Kidney (tissue), 13 donors: ENCODE measurements at regions not wholly inside any gene's neighbourhood (a gene's known extent, or its start where the extent isn't known, plus 50 kb on each side); places are given as distances from the start of the nearest gene placed in this dataset.

Experiments
- DNase-seq, 5 donors: peaks; one replicate each; pipeline ENCODE4 v3.0.0-alpha.2; 2013 to 2020
- FAIRE-seq: peaks from 2 replicates; lab custom pipeline; 2012; peaks lifted over from hg19 to GRCh38; lab: Jason Lieb, UNC
- H3K27ac ChIP-seq, 2 donors: one replicate each; pipeline ENCODE4 v1.7.0; 2013; ENCODE audit warnings: low read depth in 2 of 2, low read length in 2 of 2, inconsistent platforms in 1 of 2
- H3K27me3 ChIP-seq: one replicate; pipeline ENCODE4 v1.7.1; 2013; ENCODE audit warnings: low read length, inconsistent platforms; ENCODE audit not compliant: control insufficient read depth, insufficient read depth
- H3K36me3 ChIP-seq, 3 donors: one replicate each; pipeline versions ENCODE4 v1.7.0 to v1.7.1; 2013; ENCODE audit warnings: low read length in 3 of 3, control low read depth in 1 of 3, inconsistent platforms in 1 of 3; ENCODE audit not compliant: insufficient read depth in 3 of 3, control insufficient read depth in 2 of 3
- H3K4me1 ChIP-seq, 3 donors: one replicate each; pipeline versions ENCODE4 v1.7.0 to v1.7.1; 2013; ENCODE audit warnings: low read length in 3 of 3, inconsistent platforms in 1 of 3, low read depth in 1 of 3; ENCODE audit not compliant: control insufficient read depth in 2 of 3, insufficient read depth in 2 of 3
- H3K4me3 ChIP-seq, 3 donors: one replicate each; pipeline versions ENCODE4 v1.7.0 to v1.8.1; 2013; ENCODE audit warnings: low read length in 3 of 3, control low read depth in 1 of 3, inconsistent platforms in 1 of 3
- H3K9ac ChIP-seq, 3 donors: one replicate each; pipeline versions ENCODE4 v1.7.0 to v1.7.1; 2013; ENCODE audit warnings: low read length in 3 of 3, control low read depth in 1 of 3, inconsistent platforms in 1 of 3
- H3K9me3 ChIP-seq, 3 donors: one replicate each; pipeline versions ENCODE4 v1.7.0 to v1.7.1; 2013; ENCODE audit warnings: low read length in 3 of 3, control low read depth in 1 of 3, inconsistent platforms in 1 of 3; ENCODE audit not compliant: control insufficient read depth in 2 of 3, insufficient read depth in 1 of 3
- CTCF ChIP-seq: IDR thresholded peaks from 3 replicates; pipeline ENCODE4 v1.5.1; 2012; ENCODE audit warnings: mild to moderate bottlenecking, moderate library complexity, borderline replicate concordance; ENCODE audit not compliant: insufficient read depth; ENCODE audit errors: extremely low read depth
- intact Hi-C: fragments of 100-400 bp; cut with DNase I; formaldehyde crosslinking; loops from one replicate; pipeline ENCODE4 v1.11.1; 2022
- donor health status: control.
- donor health status: control.
- donor health status: control.
- donor health status: control.
- donor health status: control.
- donor health status: DM: yes; HTN: yes; CAD: no.
- donor health status: Normal renal cell carcinoma (clear cell type).

GRCh38 chr7:17558558-17559332 lies 260.3 kb downstream of the AHR start:
- Histone ChIP-seq H3K27me3 (no peaks in the 10 kb centered on the region), H3K9ac (no peak overlapping the region), H3K4me1 (peaks cover 0 to 3% (median 0%) of the 10 kb centered on the region in 3 donors), H3K36me3 (no peaks in the 10 kb centered on the region), H3K4me3 (no peak overlapping the region), H3K27ac (no peak overlapping the region), H3K9me3 (no peaks in the 10 kb centered on the region)
- DNase-seq (no peak), FAIRE-seq (peak; percentile 11)
- TF ChIP-seq CTCF, result no peak
- intact Hi-C loops, result no loop called here

GRCh38 chr7:17559388-17559787 lies 260.9 kb downstream of the AHR start:
- no peak for DNase-seq
- no peak for FAIRE-seq
- Histone ChIP-seq H3K9ac (no peak overlapping the region), H3K4me3 (no peak overlapping the region), H3K27ac (no peak overlapping the region), H3K4me1 (peaks cover 0 to 3% (median 0%) of the 10 kb centered on the region in 3 donors), H3K9me3 (peaks cover 0 to 2% (median 0%) of the 10 kb centered on the region in 3 donors), H3K27me3 (no peaks in the 10 kb centered on the region), H3K36me3 (no peaks in the 10 kb centered on the region)
- intact Hi-C loops, result no loop called here
- TF ChIP-seq CTCF, result no peak

GRCh38 chr7:17560516-17560915 lies 262.1 kb downstream of the AHR start:
- FAIRE-seq, result no peak
- H3K9ac ChIP-seq, result no peak overlapping the region
- H3K27ac ChIP-seq, result no peak overlapping the region
- DNase-seq, result no peak
- TF ChIP-seq CTCF, result no peak
- intact Hi-C loops, result no loop called here
- no peak overlapping the region for H3K4me3 ChIP-seq
- no peaks in the 10 kb centered on the region for H3K27me3 ChIP-seq
- H3K36me3 ChIP-seq, result no peaks in the 10 kb centered on the region
- H3K9me3 ChIP-seq, result peaks cover 0 to 2% (median 0%) of the 10 kb centered on the region in 3 donors
- peaks cover 0 to 3% (median 0%) of the 10 kb centered on the region in 3 donors for H3K4me1 ChIP-seq

GRCh38 chr7:17560966-17561365 lies 262.5 kb downstream of the AHR start:
- Histone ChIP-seq H3K27me3 (no peaks in the 10 kb centered on the region), H3K9me3 (peaks cover 0 to 2% (median 0%) of the 10 kb centered on the region in 3 donors), H3K4me1 (peaks cover 0 to 2% (median 0%) of the 10 kb centered on the region in 3 donors), H3K9ac (no peak overlapping the region), H3K36me3 (no peaks in the 10 kb centered on the region), H3K27ac (no peak overlapping the region), H3K4me3 (no peak overlapping the region)
- intact Hi-C loops, result no loop called here
- DNase-seq, result no peak
- no peak for TF ChIP-seq CTCF
- no peak for FAIRE-seq
